PC-3 (cell line): ENCODE measurements at regions not wholly inside any gene's neighbourhood (a gene's known extent, or its start where the extent isn't known, plus 50 kb on each side); places are given as distances from the start of the nearest gene placed in this dataset.

Experiments
- ATAC-seq: fragments of 200-7000 bp; cut with Tn5 transposase; 2 replicates; pipeline ENCODE4 v1.9.1; 2020; ENCODE audit warnings: mild to moderate bottlenecking, moderate library complexity
- BruUV-seq: library from RNA; stranded (reverse); fragments of 400-500 nt; replicated peaks from 2 replicates; lab custom pipeline; 2021; lab: Mats Ljungman, UMichigan
- CTCF ChIA-PET: fragments of 300-600 bp; sonication (Branson Sonifier 250); formaldehyde crosslinking; loops from one replicate; lab custom pipeline; 2022; ENCODE audit warnings: antibody characterized with exemption; lab: Charles Lee
- POLR2A ChIA-PET: fragments of 300-600 bp; sonication (Branson Sonifier 250); formaldehyde crosslinking; loops from one replicate; lab custom pipeline; 2022; ENCODE audit warnings: antibody characterized with exemption; ENCODE audit not compliant: unreplicated experiment; lab: Charles Lee
- DNase-seq: peaks from one replicate; pipeline ENCODE4 v3.0.0-alpha.2; 2015
- H2AFZ ChIP-seq: fragments of 300-600 bp; sonication (generic); 2 replicates; pipeline ENCODE4 v1.6.0; 2016; ENCODE audit warnings: antibody characterized with exemption, low read length
- H3F3A ChIP-seq: fragments of 300-600 bp; sonication (generic); one replicate; pipeline ENCODE4 v1.6.0; 2017; ENCODE audit warnings: antibody characterized with exemption, low read length, control low read depth, mild to moderate bottlenecking; ENCODE audit not compliant: unreplicated experiment
- H3K27ac ChIP-seq: fragments of 300-600 bp; sonication (generic); 2 replicates; pipeline ENCODE4 v1.5.1; 2016; ENCODE audit warnings: mild to moderate bottlenecking, low read length
- H3K27me3 ChIP-seq: fragments of 300-600 bp; sonication (generic); 2 replicates; pipeline ENCODE4 v1.6.1; 2016; ENCODE audit warnings: low read length, mixed read lengths
- H3K36me3 ChIP-seq: fragments of 300-600 bp; sonication (generic); 2 replicates; pipeline ENCODE4 v1.6.1; 2016; ENCODE audit warnings: low read depth, mixed run types, low read length, mixed read lengths
- H3K4me1 ChIP-seq: fragments of 300-600 bp; sonication (generic); 2 replicates; pipeline ENCODE4 v1.5.1; 2016; ENCODE audit warnings: low read length; ENCODE audit not compliant: insufficient read depth
- H3K4me2 ChIP-seq: fragments of 300-600 bp; sonication (generic); 2 replicates; pipeline ENCODE4 v1.6.0; 2016; ENCODE audit warnings: low read length
- H3K4me3 ChIP-seq: fragments of 300-600 bp; sonication (generic); 2 replicates; pipeline ENCODE4 v1.5.1; 2016; ENCODE audit warnings: mild to moderate bottlenecking, low read length, mixed read lengths
- H3K79me2 ChIP-seq: fragments of 300-600 bp; sonication (generic); 2 replicates; pipeline ENCODE4 v1.6.1; 2017; ENCODE audit warnings: low read length, mixed read lengths
- H3K9ac ChIP-seq: fragments of 300-600 bp; sonication (generic); 2 replicates; pipeline ENCODE4 v1.6.0; 2016; ENCODE audit warnings: mild to moderate bottlenecking, low read length
- H3K9me2 ChIP-seq: fragments of 300-600 bp; sonication (generic); replicated peaks from 2 replicates; pipeline ENCODE4 v1.6.1; 2016; ENCODE audit warnings: mixed run types, low read length, mixed read lengths
- H3K9me3 ChIP-seq: fragments of 300-600 bp; sonication (generic); 2 replicates; pipeline ENCODE4 v1.6.1; 2016; ENCODE audit warnings: low read length, mixed read lengths
- H4K20me1 ChIP-seq: fragments of 300-600 bp; sonication (generic); 2 replicates; pipeline ENCODE4 v1.6.1; 2016; ENCODE audit warnings: low read length, mixed read lengths
- CTCF ChIP-seq: fragments of 300-600 bp; sonication (generic); conservative IDR thresholded peaks from 2 replicates; pipeline ENCODE4 v1.5.1; 2017; ENCODE audit warnings: antibody characterized with exemption, low read depth, mild to moderate bottlenecking, low read length
- EZH2 ChIP-seq: fragments of 300-600 bp; sonication (generic); IDR thresholded peaks from one replicate; pipeline ENCODE4 v1.6.1; 2017; ENCODE audit warnings: antibody characterized with exemption, mild to moderate bottlenecking, low read length; ENCODE audit not compliant: unreplicated experiment
- EZH2phosphoT487 ChIP-seq: fragments of 300-600 bp; sonication (generic); IDR thresholded peaks from 2 replicates; pipeline ENCODE4 v1.6.1; 2018; ENCODE audit warnings: mild to moderate bottlenecking, antibody characterized with exemption, low read length, borderline replicate concordance
- intact Hi-C: fragments of 100-400 bp; cut with micrococcal nuclease; formaldehyde crosslinking; loops from 2 replicates; pipeline ENCODE4 v1.9.0; 2023

GRCh38 chr13:40391788-40392187, 274.7 kb downstream of the FOXO1 start:
- ChIA-PET POLR2A (no interaction called here), CTCF (no interaction called here)
- Histone ChIP-seq H3K27ac (no peak overlapping the region), H4K20me1 (no peaks in the 10 kb centered on the region), H3K79me2 (no peaks in the 10 kb centered on the region), H3K9me2 (no peaks in the 10 kb centered on the region), H3K9ac (no peak overlapping the region), H3F3A (no peaks in the 10 kb centered on the region), H3K9me3 (no peaks in the 10 kb centered on the region), H3K36me3 (no peaks in the 10 kb centered on the region), H3K4me3 (no peak overlapping the region), H3K4me1 (peaks cover 9% of the 10 kb centered on the region), H3K4me2 (no peak overlapping the region), H3K27me3 (no peaks in the 10 kb centered on the region), H2AFZ (no peak overlapping the region)
- no TSS peak for BruUV-seq
- TF ChIP-seq EZH2 (no peak), EZH2phosphoT487 (no peak), CTCF (no peak)
- no peak for ATAC-seq
- intact Hi-C loops: no loop called here
- no peak for DNase-seq

- no peaks in the 10 kb centered on the region for H3K36me3 ChIP-seq
- no peak overlapping the region for H3K9ac ChIP-seq
- H3K9me3 ChIP-seq: no peaks in the 10 kb centered on the region
- no peaks in the 10 kb centered on the region for H3K27me3 ChIP-seq
- no peaks in the 10 kb centered on the region; the same call in 1 of the 2 replicates for H3K4me1 ChIP-seq
- no peak for TF ChIP-seq EZH2
- TF ChIP-seq EZH2phosphoT487: no peak
- TF ChIP-seq CTCF: no peak
- ATAC-seq (peak; percentile 54; the same call in 1 of the 2 replicates), DNase-seq (peak; percentile 35)
- ChIA-PET POLR2A (no interaction called here), CTCF (no interaction called here)
- H3K9me2 ChIP-seq: no peaks in the 10 kb centered on the region
- H4K20me1 ChIP-seq: no peaks in the 10 kb centered on the region
- intact Hi-C loops: no loop called here
- no peak overlapping the region for H3K4me3 ChIP-seq
- BruUV-seq: no TSS peak
- H3F3A ChIP-seq: no peaks in the 10 kb centered on the region
- H3K4me2 ChIP-seq: no peak overlapping the region
- no peak overlapping the region for H3K27ac ChIP-seq
- no peak overlapping the region for H2AFZ ChIP-seq
- H3K79me2 ChIP-seq: no peaks in the 10 kb centered on the region
Measured at GRCh38 chr13:40394304-40394985, 272.0 kb downstream of the FOXO1 start.

GRCh38 chr13:40398065-40398464, 268.4 kb downstream of the FOXO1 start:
- H3K79me2 ChIP-seq: no peaks in the 10 kb centered on the region
- no peak for ATAC-seq
- POLR2A ChIA-PET: no interaction called here

More at GRCh38 chr13:40398065-40398464, 268.4 kb downstream of the FOXO1 start:
- CTCF ChIA-PET: no interaction called here
- no peak for DNase-seq
- Histone ChIP-seq H2AFZ (no peak overlapping the region), H3K9me2 (no peaks in the 10 kb centered on the region), H3K27me3 (no peaks in the 10 kb centered on the region), H3K27ac (no peak overlapping the region), H4K20me1 (no peaks in the 10 kb centered on the region), H3K36me3 (no peaks in the 10 kb centered on the region), H3K4me1 (peaks cover 18% of the 10 kb centered on the region), H3K9me3 (no peaks in the 10 kb centered on the region), H3F3A (no peaks in the 10 kb centered on the region), H3K4me2 (no peak overlapping the region), H3K9ac (no peak overlapping the region), H3K4me3 (no peak overlapping the region)
- no TSS peak for BruUV-seq
- no peak for TF ChIP-seq CTCF
- intact Hi-C loops: no loop called here
